GM18517 (cell line): ENCODE measurements at regions not wholly inside any gene's neighbourhood (a gene's known extent, or its start where the extent isn't known, plus 50 kb on each side); places are given as distances from the start of the nearest gene placed in this dataset.
A peak's percentile ranks its signal among the peaks of the same experiment; 100 is the strongest.

ENCODE experiments used
- ATAC-seq: cut with Tn5 transposase; IDR thresholded peaks from one replicate; pipeline ENCODE4 v1.9.1; 2021; ENCODE audit warnings: mild to moderate bottlenecking, moderate library complexity; ENCODE audit not compliant: unreplicated experiment

- ATAC-seq: no peak
Measured at GRCh38 chr6:84469144-84469543, 241.7 kb upstream of the CEP162 start.

- no peak for ATAC-seq
Measured at GRCh38 chr6:84467296-84467695, 239.9 kb upstream of the CEP162 start.

- ATAC-seq: no peak
Measured at GRCh38 chr6:84466511-84466910, 239.1 kb upstream of the CEP162 start.

- ATAC-seq: no peak
Measured at GRCh38 chr6:84464471-84464870, 237.0 kb upstream of the CEP162 start.

- no peak for ATAC-seq
Measured at GRCh38 chr6:84462698-84463097, 235.3 kb upstream of the CEP162 start.

- ATAC-seq: no peak
Measured at GRCh38 chr6:84461461-84461860, 234.0 kb upstream of the CEP162 start.

GRCh38 chr6:84460491-84460890 lies 233.0 kb upstream of the CEP162 start:
- no peak for ATAC-seq

GRCh38 chr6:84459401-84459800 lies 232.0 kb upstream of the CEP162 start:
- no peak for ATAC-seq

GRCh38 chr6:84458271-84458670 lies 230.8 kb upstream of the CEP162 start:
- ATAC-seq: no peak

- ATAC-seq: no peak
Measured at GRCh38 chr6:84457276-84457675, 229.8 kb upstream of the CEP162 start.

GRCh38 chr6:84456803-84457202 lies 229.4 kb upstream of the CEP162 start:
- no peak for ATAC-seq

GRCh38 chr6:84455511-84456029 lies 228.1 kb upstream of the CEP162 start:
- ATAC-seq: no peak

- ATAC-seq: no peak
Measured at GRCh38 chr6:84453499-84453898, 226.1 kb upstream of the CEP162 start.

GRCh38 chr6:84450018-84450417 lies 222.6 kb upstream of the CEP162 start:
- ATAC-seq: no peak

- ATAC-seq: no peak
Measured at GRCh38 chr6:84449220-84449619, 221.8 kb upstream of the CEP162 start.

GRCh38 chr6:84448331-84448730 lies 220.9 kb upstream of the CEP162 start:
- ATAC-seq: no peak

GRCh38 chr6:84447651-84448050 lies 220.2 kb upstream of the CEP162 start:
- ATAC-seq: no peak

- no peak for ATAC-seq
Measured at GRCh38 chr6:84445068-84445467, 217.6 kb upstream of the CEP162 start.

- ATAC-seq: no peak
Measured at GRCh38 chr6:84442208-84442607, 214.8 kb upstream of the CEP162 start.

GRCh38 chr6:84441456-84441855 lies 214.0 kb upstream of the CEP162 start:
- no peak for ATAC-seq

GRCh38 chr6:84434550-84434949 lies 207.1 kb upstream of the CEP162 start:
- no peak for ATAC-seq

- ATAC-seq: no peak
Measured at GRCh38 chr6:84432619-84433018, 205.2 kb upstream of the CEP162 start.

- peak; percentile 65 for ATAC-seq
Measured at GRCh38 chr6:84428300-84428907, 201.0 kb upstream of the CEP162 start.
